Stimulated activated CD4-positive, alpha-beta T cell treated with anti-CD3 and anti-CD28 coated beads, Interleukin-1b, Interleukin-23, amount 100 ng/mL, for 4 hours (primary cell): ENCODE measurements at regions not wholly inside any gene's neighbourhood (a gene's known extent, or its start where the extent isn't known, plus 50 kb on each side); places are given as distances from the start of the nearest gene placed in this dataset.
"Not testable (repeated sequence)": the region's sequence is repeated elsewhere in the genome, so short reads cannot be mapped to it uniquely, and the experiment has no call there.

ENCODE experiments used
- DNase-seq, 2 donors: peaks; one replicate each; pipeline ENCODE4 v3.0.0-alpha.2; 2020; ENCODE audit warnings: low read depth in 2 of 2

DNA sequence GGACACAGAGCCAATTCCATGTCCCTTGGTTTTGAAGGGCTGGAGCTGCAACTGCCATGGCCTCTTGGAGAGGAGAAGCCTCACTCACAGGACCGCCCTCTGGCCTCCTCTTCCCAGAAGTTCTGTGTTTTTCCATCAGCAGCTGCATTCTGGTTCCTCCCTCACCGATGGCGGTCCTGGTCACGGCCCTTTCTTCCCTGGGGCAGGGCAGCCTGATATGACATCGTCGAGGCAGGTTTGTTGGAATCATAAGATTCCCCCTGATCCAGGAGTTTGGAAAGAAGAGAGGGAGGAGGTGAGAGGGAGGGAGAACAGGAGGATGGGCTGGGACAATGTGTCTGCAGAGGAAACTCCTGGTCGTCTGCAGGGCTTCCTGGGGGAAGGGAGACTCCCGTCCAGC lies 82.7 kb upstream of the PDZD8 start:
- DNase-seq, result no peak

DNA sequence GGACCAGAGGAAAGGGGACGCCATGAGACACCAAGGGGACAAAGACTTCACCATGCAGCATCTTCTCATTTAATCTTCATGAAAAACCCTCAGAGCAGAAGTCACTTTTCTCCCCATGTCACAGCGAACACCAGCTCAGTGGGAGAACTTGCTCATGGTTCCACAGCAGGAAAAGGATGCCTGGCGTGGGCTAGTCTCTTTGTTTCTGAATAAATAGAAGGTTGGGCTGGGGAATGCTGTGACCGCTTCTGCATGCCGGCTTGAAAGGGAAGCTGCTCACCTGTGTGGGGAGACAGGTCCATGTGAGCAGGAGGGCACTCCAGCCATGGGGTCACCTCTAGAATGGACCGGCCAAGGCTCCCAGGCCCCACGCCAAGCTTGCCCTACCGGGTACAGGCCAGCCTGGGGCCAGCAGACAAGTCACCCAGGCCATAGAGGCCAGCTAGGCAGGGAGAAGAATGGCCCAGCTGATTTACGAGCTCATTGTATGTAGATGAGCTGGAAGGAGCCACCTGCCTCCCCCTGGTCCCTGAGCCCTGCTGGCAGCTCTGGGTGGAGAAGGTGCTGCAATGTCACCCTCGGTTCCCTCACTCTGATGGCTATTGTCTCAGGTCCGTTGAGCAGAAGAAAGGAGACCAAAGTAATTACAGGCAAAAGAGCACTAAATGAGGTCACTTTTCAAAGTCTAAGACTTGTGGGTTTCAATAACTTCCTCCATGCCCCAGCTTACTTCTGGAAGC lies 82.0 kb upstream of the PDZD8 start:
- no peak for DNase-seq

DNA sequence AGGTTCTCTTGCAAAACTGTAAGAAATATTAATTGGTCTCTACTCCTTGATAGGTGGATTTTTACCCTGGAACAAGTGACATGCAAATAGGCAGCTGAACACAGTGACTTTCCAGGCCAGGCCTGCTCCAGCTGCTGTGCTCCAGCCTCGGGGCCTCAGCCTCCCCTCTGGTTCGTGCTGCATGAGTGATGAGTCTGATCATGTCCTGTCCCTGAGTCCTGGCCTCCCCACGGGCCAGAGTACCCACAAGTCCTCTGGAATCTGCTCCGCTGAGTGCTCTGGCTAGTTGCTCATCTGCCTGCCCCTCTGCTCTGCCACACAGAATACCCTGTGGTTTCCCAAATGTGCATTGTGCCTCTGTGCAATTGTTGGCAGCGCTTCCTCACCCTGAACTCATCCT lies 80.1 kb upstream of the PDZD8 start:
- no peak for DNase-seq

DNA sequence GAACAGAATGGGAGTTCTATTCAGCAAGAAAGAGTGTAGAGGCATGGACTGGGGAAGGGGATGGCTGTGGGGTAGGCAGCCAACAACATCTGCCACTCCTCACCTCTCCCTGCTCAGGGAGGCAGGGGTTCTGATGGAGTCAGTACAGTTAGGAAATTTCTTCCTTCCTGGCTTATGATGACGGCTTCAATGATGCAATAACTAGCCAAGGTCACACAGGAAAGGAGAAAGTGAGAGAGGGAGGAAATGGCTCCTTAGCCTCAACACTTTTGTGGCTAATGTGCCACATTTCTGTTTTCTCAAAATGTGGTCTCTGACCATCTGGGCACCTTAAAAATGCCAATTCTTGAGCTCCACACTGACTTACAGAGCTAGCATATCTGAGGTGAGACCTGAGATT lies 79.3 kb upstream of the PDZD8 start:
- DNase-seq, result no peak

DNA sequence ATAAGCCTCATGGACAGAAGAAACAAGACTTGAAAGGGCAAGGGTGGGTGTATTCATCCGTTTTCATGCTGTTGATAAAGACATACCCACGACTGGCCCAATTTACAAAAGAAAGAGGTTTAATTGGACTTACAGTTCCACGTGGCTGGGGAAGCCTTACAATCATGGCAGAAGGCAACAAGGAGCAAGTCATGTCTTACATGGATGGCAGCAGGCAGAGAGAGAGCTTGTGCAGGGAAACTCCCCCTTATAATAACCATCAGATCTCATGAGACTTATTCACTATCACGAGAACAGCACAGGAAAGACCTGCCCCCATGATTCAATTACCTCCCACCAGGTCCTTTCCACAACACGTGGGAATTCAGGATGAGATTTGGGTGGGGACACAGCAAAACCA lies 78.2 kb upstream of the PDZD8 start:
- not testable (repeated sequence) for DNase-seq

DNA sequence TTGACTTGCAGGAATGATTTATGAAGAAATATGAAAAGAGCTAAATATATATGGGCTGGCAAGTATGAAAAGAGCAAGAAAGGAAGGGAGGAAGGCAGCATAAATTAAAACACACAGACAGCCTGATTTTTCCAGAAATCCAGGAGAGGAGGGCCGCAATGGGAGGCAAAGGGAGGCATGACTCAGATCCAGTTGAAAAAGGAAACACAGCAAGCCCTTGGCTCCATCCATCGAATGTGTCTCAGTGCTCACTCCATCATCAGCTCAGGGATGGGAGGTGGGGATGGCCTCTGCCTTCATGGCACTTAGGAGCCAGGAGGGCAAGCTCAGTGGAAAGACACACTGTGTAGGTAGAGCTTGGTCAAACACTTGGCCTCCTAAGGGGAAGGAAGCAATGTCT lies 75.7 kb upstream of the PDZD8 start:
- DNase-seq, result no peak

DNA sequence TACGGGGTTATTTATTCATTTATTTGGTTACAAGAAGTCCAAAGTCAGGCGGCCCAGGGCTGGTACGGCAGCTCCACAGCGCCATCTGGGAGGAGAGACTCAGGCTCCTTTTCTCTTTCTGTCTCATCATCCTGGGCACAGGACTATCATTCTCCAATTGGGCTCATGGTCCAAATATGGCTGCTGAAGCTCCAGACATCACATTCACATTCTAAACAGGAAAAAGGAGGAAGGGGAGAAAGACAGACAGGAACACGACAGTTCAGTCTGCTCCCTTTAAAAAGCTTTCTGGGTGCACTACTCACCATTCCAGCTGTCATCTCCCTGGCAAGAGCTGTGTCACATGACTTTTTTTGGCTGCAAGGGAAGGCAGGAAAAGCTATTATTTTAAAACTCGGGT lies 74.4 kb upstream of the PDZD8 start:
- no peak for DNase-seq

DNA sequence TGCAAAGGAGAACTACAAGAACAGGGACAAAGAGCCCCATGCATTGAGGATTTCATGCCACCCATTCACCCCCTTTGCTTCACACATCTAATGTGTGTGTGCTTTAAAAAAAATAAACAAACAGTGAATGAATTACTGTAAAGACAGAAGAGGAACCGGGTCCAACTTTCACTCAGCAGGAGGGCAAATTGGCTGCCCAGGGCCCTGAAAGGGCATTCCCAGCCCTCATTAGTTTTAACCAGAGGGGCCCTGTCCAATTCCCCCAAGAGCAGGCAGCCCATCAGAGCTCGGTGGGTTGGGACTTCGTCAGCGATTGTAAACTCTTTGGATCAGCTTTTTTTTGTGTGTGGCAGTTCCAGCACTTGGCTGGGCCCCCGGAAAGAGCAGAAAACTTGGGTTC lies 73.6 kb upstream of the PDZD8 start:
- DNase-seq, result no peak

DNA sequence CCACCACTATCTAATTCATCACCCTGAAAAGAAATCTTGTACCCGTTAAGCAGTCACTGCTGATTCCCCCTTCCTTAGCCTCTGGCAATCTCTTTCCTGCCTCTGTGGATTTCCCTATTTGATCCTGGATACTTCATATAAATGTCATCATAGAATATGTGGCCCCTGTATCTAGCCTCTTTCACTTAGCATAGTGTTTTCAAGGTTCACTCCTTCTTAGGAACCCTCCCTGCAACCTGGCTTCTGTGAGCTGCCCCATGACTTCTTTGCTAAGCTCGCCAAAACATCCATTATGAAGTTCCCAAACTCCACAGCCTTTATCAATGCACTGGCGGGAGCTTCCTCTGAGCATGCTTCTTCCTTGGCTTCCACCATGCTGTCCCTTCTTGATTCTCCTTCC lies 70.8 kb upstream of the PDZD8 start:
- DNase-seq, result no peak

DNA sequence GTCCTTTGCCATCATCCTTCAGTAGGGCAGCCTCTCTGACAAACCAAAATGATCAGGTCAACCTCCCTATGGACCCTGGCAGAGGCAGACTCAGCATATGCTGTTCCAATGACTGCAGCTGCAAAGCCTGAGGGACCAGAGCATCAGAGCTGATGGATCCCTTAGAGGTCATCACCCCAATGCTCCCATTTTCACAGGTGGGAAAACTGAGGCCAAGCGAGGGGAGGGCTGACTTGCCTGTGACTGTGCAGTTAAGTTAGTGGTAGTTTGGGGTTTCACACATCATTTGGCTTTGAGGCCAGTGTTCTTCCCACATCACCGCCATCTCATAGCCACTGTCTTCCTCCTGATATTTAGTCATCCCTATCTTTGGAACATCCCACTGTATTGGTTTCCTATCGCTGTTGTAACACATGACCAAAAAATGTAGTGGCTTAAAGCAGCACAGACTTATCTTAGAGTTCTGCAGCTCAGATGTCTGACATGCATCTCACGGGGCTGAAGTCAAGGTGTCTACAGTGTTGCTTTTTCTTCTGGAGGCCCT lies 69.3 kb upstream of the PDZD8 start:
- DNase-seq, result no peak

DNA sequence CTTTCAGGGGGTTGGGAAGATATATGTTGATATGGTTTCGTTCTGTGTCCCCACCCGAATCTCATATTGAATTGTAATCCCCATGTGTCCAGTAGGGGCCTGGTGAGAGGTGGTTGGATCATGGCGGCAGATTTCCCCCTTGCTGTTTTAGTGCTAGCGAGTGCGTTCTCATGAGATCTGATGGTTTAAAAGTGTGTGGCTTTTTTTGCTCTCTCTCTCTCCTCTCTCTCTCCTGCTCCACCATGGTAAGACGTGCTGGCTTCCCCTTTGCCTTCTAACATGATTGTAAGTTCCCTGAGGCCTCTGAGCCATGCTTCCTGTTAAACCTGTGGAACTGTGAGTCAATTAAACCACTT lies 68.4 kb upstream of the PDZD8 start:
- DNase-seq, result no peak

DNA sequence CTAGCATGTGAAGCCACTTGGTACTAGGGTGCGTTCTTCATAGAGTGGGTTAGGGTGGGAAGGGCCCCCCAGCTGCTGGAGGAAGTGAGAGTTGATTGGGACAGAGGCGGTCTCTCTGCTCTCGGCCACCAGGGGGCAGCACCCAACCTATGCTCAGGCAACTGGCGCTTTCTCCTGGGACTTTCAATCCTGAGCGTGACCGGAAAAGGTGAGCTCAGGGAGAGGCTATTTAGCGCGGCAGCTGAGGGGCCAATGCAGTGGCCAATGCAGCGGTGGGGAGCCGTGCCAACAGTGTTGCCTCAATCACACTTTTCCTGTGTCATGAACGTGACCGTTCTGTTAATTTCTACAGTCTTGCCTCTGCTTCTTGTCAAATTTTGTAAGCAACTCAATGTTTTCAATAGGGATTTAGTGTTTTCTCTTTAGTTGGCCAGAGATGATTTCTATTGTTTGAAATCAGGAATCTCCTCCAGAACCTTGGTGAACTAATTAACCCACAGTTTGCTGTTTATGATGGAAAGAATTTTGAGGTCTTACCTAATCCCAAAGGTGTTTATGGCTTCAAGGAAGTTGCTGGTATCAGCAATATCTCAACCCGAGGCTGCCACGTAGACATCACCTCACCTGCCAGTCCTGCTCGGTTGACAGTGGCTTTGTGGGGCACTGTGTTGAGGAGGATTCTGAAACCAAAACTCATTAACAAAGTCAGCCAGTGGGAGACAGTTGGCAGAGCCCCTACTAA lies 67.9 kb upstream of the PDZD8 start:
- peak; percentile 23 to 49 for DNase-seq

DNA sequence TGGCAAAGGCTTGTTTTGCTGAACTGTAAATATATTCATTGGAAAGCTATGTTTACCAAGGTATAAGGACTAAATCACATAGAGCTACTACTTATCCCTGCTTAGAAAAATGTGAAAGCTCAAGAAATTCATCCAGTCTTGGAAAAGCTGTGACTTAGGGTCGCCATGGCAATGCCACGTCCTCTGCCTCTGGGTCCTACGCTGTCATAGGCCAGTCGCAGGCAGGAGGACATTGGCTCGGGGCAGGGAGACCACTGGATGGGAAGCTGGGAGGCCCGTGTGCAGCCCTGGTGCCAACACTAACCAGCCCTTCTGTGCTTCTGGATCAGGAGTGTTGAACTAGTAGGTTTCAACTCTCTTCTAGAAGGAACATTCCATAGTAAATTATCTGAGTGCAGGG lies 67.3 kb upstream of the PDZD8 start:
- no peak for DNase-seq

DNA sequence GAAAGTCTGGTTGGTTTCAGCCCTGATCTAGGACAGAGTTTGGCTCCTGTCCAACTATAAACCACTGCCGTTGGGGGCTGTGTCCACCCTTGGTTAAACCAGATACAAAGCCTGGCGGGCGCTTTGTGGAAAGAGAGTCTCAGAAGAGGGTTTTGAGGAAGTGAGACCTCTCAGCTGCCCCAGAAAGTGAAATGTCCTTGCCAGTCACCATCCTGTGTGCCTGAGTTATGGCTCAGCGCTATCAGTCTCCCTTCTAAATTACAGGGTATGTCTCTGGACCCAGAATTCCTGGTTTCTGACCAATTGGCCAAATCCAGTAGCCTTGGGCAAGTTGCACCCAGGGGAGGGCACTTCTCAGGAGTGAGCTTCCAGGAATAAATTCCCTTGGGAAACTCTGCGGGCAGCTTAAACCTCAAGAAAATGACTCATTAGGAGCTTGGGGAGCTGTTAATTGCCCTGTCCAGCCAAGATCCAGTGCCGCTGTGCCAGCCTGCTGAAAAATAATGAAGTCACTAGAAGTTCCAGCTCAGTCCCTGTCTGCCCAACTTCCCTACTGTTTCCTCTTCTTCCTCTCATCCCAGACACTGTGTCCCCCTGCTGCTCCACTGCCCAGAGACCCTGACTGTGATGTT lies 66.7 kb upstream of the PDZD8 start:
- no peak for DNase-seq

DNA sequence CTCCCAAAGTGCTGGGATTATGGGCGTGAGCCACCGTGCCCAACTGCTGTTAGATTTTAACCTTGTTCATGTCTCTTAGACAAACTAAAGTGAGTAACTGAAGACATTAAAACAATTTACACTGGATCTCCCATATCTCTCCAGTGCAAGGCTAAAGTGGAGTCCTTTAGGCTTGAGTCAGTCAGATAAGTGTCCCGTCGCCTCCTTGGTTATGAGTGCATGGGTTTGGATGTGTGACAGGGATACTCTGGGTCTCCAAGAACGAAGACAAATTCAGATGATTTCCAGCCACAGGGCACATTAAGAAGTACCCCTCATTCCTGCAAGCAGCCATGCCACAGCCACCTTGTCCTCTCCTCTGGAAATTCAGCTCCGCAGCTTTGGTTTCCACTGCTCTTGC lies 66.1 kb upstream of the PDZD8 start:
- DNase-seq, result no peak

DNA sequence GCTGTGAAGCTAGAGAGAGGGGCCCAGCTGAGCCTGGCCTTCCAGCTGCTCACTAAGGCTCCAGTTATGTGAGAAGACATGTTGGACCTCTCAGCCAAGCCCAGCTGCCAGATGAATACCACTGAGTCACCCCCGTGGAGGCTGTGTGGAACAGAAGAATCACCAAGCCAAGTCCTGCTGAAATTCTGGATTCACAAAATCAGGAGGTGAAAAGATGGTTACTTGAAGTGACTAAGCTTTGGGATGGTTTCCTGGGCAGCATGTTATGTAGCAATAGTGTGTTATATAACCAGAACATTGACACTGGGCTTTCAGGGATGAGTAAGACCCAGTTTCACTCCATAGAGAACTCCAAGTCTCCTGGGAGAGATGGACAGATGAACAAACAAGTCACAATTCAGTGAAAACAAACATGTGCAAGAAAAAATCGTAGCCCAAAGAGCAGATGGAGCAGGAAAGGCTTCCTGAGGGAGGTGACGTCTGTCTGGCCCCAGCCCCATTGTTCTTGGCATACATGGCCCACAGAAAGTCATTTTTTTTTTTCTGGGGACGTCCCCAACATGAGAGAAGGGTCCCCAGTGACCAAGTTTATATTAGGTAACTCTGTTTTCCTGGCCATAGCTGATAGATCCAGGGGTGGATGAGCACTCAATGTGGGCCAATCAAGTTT lies 64.1 kb upstream of the PDZD8 start:
- DNase-seq, result no peak

DNA sequence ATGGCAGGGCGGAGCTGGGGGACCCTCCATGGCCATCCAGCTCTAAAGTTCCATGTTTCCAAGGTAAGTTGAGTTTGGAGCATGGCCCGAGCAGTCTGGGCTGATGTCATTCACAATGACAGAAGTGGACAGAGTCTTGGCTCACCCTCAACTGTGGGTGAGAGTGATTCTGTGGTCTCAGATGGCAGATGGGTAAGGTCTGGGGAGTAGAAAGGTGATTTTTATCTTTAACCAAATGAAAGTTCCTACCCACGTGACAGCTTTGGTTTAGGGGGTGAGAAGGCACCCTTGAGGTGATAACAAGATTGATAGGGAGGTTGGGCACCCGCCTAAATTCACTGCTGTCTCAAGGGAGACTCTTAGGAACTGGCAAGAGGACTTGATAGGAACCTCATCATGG lies 57.6 kb upstream of the PDZD8 start:
- DNase-seq, result no peak

DNA sequence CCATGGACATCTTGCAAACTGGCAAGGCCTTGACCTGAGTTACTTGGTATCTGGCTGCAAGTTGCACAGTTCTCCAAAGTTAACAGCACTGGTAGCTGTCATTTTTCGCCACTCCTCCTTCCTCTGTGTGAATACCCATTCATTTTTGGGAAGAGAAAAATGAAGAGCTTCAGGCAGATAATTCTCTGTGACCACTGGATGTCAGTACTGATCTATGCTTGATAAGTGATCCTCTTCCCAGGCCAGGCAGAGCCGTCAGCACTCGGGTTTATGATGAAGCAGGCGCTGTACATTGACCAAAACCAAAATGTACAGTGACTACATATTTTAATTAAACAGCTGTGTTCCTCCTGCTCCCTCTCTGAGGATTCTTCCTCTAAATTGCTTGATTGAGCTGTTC lies 55.9 kb upstream of the PDZD8 start:
- DNase-seq, result no peak

DNA sequence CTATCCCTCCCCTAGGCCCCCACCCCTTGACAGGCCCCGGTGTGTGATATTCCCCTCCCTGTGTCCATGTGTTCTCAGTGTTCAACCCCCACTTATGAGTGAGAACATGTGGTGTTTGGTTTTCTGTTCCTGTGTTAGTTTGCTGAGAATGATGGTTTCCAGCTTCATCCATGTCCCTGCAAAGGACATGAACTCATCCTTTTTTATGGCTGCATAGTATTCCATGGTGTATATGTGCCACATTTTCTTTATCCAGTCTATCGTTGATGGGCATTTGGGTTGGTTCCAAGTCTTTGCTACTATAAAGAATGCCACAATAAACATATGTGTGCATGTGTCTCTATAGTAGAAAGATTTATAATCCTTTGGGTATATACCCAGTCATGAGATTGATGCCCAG lies 55.3 kb upstream of the PDZD8 start:
- not testable (repeated sequence) for DNase-seq

DNA sequence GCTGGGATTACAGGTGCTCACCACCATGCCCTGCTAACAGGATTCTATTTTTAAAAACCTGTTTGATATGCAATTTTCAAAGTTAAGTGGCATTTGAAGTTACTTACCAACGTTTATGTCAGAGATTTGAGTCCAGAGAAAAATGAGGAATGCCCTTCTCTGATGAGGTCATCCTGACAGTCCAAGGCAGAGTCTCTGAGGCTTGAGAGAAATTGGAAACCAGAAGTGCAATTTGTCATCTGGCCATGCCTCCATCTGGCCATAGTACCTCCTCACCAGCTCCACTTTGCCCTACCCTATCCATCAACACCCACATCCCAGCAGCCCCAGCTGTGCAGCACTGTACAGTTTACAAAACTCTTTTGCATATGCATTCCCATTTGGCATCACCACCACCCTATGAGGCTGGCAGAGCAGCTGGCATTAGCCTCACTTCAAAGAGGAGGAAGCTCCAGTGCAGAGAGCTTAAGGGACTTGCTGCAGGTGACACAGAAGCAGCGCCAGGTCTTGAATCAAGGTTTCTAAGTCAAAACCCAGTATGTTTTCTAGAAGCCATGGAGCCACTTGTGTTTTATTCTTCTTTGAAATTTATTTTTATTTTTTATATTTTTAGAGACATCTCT lies 54.5 kb upstream of the PDZD8 start:
- no peak for DNase-seq

DNA sequence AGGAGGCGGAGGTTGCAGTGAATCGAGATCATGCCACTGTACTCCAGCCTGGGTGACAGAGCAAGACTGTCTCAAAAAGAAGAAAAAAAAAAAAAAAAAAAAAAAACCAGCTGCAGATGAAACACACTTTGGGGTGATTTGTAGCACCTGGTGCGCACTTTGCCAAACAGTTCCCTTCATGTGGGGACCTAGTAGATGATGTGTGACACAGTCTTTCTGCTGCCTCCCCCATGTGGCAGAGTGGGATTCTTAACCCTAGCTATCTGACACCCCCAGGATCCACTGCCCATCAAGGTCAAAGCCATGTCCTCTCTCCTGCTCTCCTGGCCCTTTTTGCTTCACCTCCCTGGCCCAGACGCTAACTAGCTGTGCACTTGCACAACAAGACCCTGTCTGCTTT lies 52.1 kb upstream of the PDZD8 start:
- DNase-seq, result no peak

DNA sequence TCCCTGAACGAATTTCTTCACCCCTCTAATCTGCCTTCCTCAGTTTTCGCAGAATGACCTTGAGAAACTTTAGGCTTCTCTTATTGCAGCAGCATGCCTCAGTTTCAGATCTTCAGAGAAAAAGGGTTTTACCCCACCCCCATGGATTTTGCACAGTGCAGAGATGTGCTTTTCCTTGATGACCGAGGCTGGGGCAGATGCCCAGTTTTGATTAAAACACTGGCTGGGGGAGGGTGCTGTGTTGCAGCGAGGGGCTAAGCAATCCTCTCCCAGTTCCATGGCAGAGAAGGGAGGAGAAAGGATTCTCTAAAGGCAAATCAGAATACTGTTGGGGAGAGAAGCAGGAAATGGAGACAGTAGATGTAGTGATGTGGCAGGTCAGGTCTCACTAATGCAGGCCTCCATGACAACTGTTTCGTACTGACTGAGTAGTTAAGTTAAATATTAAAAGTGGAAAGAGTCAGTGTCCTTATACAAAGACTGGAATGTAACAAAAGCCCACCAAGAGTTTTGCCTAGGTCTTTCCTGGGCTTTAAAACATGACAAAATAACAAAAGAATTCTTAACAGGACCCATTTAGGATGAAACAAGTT lies 50.8 kb upstream of the PDZD8 start:
- no peak for DNase-seq
